DMS79 treated with DMSO at 0.1 percent for 48 hours (cell line): ENCODE measurements at regions not wholly inside any gene's neighbourhood (a gene's known extent, or its start where the extent isn't known, plus 50 kb on each side); places are given as distances from the start of the nearest gene placed in this dataset.
A peak's percentile ranks its signal among the peaks of the same experiment; 100 is the strongest.
"Not testable (repeated sequence)": the region's sequence is repeated elsewhere in the genome, so short reads cannot be mapped to it uniquely, and the experiment has no call there.

Experiments
- DNase-seq: peaks from one replicate; lab custom pipeline; 2025; lab: John Stamatoyannopoulos, UW

- DNase-seq: no peak
These were observed 185.8 kb upstream of the NREP start for GRCh38 chr5:111942661-111943401.

GRCh38 chr5:111942201-111942600 lies 185.2 kb upstream of the NREP start:
- DNase-seq: no peak

- DNase-seq: no peak
These were observed 180.1 kb upstream of the NREP start for GRCh38 chr5:111937094-111937493.

- DNase-seq: no peak
These were observed 178.8 kb upstream of the NREP start for GRCh38 chr5:111935835-111936234.

GRCh38 chr5:111935009-111935408 lies 178.0 kb upstream of the NREP start:
- no peak for DNase-seq

- DNase-seq: no peak
These were observed 177.5 kb upstream of the NREP start for GRCh38 chr5:111934511-111934910.

GRCh38 chr5:111933086-111933485 lies 176.1 kb upstream of the NREP start:
- DNase-seq: no peak

GRCh38 chr5:111932628-111933027 lies 175.6 kb upstream of the NREP start:
- DNase-seq: peak; percentile 44

- DNase-seq: no peak
These were observed 175.2 kb upstream of the NREP start for GRCh38 chr5:111932199-111932598.

- no peak for DNase-seq
These were observed 174.7 kb upstream of the NREP start for GRCh38 chr5:111931655-111932054.

GRCh38 chr5:111930905-111931461 lies 174.0 kb upstream of the NREP start:
- DNase-seq: no peak

- no peak for DNase-seq
These were observed 173.5 kb upstream of the NREP start for GRCh38 chr5:111930449-111930848.

GRCh38 chr5:111929867-111930266 lies 172.9 kb upstream of the NREP start:
- no peak for DNase-seq

- DNase-seq: no peak
These were observed 172.3 kb upstream of the NREP start for GRCh38 chr5:111929261-111929660.

- DNase-seq: no peak
These were observed 171.5 kb upstream of the NREP start for GRCh38 chr5:111928511-111928910.

- DNase-seq: no peak
These were observed 170.2 kb upstream of the NREP start for GRCh38 chr5:111927191-111927590.

GRCh38 chr5:111926026-111926425 lies 169.0 kb upstream of the NREP start:
- no peak for DNase-seq

- DNase-seq: no peak
These were observed 165.3 kb upstream of the NREP start for GRCh38 chr5:111922344-111922743.

- not testable (repeated sequence) for DNase-seq
These were observed 164.7 kb upstream of the NREP start for GRCh38 chr5:111921691-111922090.

- no peak for DNase-seq
These were observed 158.1 kb upstream of the NREP start for GRCh38 chr5:111914966-111915636.

GRCh38 chr5:111902436-111902835 lies 145.4 kb upstream of the NREP start:
- DNase-seq: no peak

GRCh38 chr5:111901296-111901695 lies 144.3 kb upstream of the NREP start:
- no peak for DNase-seq

- no peak for DNase-seq
These were observed 136.0 kb upstream of the NREP start for GRCh38 chr5:111892949-111893348.
